ENCODE measurements at regions not wholly inside any gene's neighbourhood (a gene's known extent, or its start where the extent isn't known, plus 50 kb on each side); places are given as distances from the start of the nearest gene placed in this dataset.

DNA sequence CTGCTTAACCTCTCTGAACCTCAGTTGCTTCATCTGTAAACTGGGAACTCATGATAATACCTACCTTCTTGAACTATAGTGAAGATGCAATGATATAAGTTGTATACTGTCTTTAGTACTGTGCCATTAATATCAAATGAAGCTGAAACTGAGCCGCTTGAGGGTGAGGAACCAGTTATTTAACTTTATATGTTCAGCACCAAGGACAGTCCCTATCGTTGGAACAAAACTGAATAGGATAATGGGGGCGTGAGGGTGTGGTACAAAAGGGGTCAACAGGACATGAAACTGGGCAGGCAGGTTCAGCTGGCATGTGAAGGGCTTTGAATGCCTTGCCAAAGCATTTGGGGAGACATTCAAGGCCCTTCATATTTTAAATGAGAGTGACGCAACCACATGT, 112.6 kb downstream of the C11orf91 start:
- H3K4me3 ChIP-seq: no peak overlapping the region
- no peak overlapping the region for H3K27ac ChIP-seq
- no peaks in the 10 kb centered on the region for H3K9me3 ChIP-seq
- H3K36me3 ChIP-seq: no peaks in the 10 kb centered on the region
- TF ChIP-seq, protein P1, sequence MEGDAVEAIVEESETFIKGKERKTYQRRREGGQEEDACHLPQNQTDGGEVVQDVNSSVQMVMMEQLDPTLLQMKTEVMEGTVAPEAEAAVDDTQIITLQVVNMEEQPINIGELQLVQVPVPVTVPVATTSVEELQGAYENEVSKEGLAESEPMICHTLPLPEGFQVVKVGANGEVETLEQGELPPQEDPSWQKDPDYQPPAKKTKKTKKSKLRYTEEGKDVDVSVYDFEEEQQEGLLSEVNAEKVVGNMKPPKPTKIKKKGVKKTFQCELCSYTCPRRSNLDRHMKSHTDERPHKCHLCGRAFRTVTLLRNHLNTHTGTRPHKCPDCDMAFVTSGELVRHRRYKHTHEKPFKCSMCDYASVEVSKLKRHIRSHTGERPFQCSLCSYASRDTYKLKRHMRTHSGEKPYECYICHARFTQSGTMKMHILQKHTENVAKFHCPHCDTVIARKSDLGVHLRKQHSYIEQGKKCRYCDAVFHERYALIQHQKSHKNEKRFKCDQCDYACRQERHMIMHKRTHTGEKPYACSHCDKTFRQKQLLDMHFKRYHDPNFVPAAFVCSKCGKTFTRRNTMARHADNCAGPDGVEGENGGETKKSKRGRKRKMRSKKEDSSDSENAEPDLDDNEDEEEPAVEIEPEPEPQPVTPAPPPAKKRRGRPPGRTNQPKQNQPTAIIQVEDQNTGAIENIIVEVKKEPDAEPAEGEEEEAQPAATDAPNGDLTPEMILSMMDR (IDR thresholded peaks at IDR 0.05): no peak
- no peak for TF ChIP-seq POLR2A (IDR thresholded peaks at IDR 0.05)
- no peak for TF ChIP-seq POLR2AphosphoS5 (IDR thresholded peaks at IDR 0.05; ENCODE audit: insufficient read depth in 1 of 2, low read depth in 1 of 2)
- H3K4me1 ChIP-seq: no peaks in the 10 kb centered on the region
- no peaks in the 10 kb centered on the region for H3K27me3 ChIP-seq
- DNase-seq (ENCODE audit: extremely low spot score in 2 of 2): peak in 1 of 2 donors; percentile 11
- intact Hi-C loops (cut with DNase I): no loop called here

DNA sequence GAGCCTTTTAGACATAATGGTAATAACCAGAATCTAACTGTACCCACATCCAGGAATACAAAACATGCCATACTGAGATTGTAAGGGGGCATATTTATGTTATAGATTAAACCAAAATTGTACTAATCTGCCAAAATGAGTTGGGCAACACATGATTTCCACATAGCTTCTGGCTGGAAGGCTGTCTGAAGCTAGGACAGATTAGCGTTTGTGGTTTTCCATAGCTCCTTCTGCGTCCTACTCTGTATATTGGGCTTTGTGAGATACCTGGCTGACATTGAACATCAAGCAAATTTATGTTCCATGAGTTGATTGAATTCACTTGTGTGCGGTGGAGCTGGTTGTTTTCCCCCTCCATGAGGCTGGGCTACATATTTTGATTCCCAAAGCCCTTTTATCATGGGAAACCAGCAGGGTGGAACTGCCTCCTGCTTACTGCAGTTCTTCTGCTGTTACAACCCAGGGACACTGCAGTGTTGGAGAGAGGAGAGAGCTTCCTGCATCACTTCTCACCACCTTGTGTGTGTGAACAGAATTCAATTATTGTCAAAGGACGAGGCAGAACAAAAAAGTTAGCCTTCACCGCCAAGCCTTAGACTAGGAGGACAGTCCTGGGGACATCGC, 114.9 kb downstream of the C11orf91 start:
- TF ChIP-seq POLR2AphosphoS5 (IDR thresholded peaks at IDR 0.05; ENCODE audit: insufficient read depth in 1 of 2, low read depth in 1 of 2) (no peak), POLR2A (IDR thresholded peaks at IDR 0.05) (no peak)
- TF ChIP-seq, protein P1 (IDR thresholded peaks at IDR 0.05): no peak
- intact Hi-C loops (cut with DNase I): no loop called here
- H3K9me3 ChIP-seq: no peaks in the 10 kb centered on the region
- H3K27me3 ChIP-seq: no peaks in the 10 kb centered on the region
- no peak overlapping the region for H3K27ac ChIP-seq
- H3K4me1 ChIP-seq: no peaks in the 10 kb centered on the region
- H3K36me3 ChIP-seq: no peaks in the 10 kb centered on the region
- DNase-seq (ENCODE audit: extremely low spot score in 2 of 2): no peak
- no peak overlapping the region for H3K4me3 ChIP-seq

DNA sequence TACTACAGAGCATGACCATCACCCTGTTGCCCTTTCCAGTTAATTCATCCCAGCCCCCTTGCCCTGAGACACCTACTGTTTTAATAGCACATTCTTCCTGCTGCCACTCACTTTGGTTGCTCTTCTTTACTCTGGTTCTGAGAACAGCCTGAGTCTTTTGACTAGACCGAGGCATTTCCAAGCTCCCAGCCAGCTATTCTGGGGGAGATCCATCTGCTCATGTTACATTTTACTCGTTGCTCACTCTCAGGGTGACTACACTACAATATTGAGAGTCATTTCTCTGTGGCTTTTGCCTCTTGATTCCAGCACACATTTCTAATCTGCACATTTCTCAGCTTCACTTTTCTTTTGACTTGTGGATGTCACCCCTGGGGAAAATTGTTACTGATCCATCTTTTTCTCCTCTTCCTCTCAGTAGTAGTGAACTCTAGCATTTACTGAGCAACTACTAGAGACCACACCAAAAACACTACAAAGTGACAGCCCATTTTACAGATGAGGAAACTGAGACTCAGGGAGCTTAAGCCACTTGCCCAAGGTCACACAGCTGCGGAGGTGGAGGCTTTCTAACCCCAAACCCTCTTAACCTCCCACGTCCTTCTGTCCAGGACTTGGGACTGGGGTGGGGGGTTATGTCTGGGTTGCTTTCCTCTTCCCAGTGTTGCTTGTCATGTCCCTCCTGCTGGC, 117.8 kb downstream of the C11orf91 start:
- H3K4me3 ChIP-seq: no peak overlapping the region
- TF ChIP-seq POLR2AphosphoS5 (IDR thresholded peaks at IDR 0.05; ENCODE audit: insufficient read depth in 1 of 2, low read depth in 1 of 2) (no peak), POLR2A (IDR thresholded peaks at IDR 0.05) (no peak)
- TF ChIP-seq, protein P1 (IDR thresholded peaks at IDR 0.05): no peak
- H3K36me3 ChIP-seq: no peaks in the 10 kb centered on the region
- no peaks in the 10 kb centered on the region for H3K4me1 ChIP-seq
- intact Hi-C loops (cut with DNase I): no loop called here
- H3K9me3 ChIP-seq: no peaks in the 10 kb centered on the region
- peak in 1 of 2 donors; percentile 64 for DNase-seq (ENCODE audit: extremely low spot score in 2 of 2)
- H3K27ac ChIP-seq: no peak overlapping the region
- no peaks in the 10 kb centered on the region for H3K27me3 ChIP-seq

DNA sequence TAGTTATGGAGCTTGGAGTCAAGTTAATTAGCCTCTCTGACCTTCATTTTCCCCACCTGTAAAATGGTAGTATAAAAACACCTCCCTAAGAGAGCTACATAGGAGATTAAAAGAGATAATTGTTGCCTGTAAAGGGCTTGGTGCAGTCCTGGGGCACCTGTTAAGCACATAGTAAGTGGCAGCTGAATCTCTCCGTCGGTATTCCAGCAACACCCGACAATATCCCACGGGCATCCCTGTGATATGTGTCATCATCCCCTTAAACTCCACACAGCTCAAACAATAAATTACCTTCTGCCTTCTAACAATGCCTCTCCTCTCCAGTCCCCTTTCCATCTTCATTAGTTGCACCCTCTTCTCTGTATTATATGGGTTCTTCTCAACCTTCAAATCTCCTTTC, 121.5 kb downstream of the C11orf91 start:
- Histone ChIP-seq H3K9me3 (no peaks in the 10 kb centered on the region), H3K27me3 (no peaks in the 10 kb centered on the region), H3K4me1 (no peaks in the 10 kb centered on the region), H3K4me3 (no peak overlapping the region), H3K27ac (no peak overlapping the region), H3K36me3 (no peaks in the 10 kb centered on the region)
- no peak for DNase-seq (ENCODE audit: extremely low spot score in 2 of 2)
- intact Hi-C loops (cut with DNase I): no loop called here
- TF ChIP-seq, protein P1 (IDR thresholded peaks at IDR 0.05): no peak
- TF ChIP-seq POLR2A (IDR thresholded peaks at IDR 0.05): no peak
- TF ChIP-seq POLR2AphosphoS5 (IDR thresholded peaks at IDR 0.05; ENCODE audit: insufficient read depth in 1 of 2, low read depth in 1 of 2): no peak

DNA sequence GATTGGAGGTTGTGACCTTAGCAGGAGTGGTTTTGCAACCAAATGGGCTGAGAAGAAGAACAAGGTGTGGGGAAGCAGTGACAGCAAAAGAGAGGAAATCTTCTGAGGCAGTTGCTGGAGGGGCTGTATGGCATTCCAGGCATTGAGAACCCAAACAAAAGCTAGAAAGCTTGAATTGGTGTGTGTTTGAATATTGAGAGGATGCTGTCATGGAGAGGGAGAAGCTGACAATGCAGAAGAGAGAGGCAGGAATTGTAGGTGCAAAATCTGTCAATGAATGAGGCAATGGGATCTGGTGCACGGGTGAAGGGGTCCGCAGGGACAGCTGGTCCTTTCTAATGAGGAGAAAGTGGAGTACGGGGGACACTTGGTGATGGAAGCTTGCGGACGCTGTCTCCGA, 123.4 kb downstream of the C11orf91 start:
- H3K4me1 ChIP-seq: no peaks in the 10 kb centered on the region
- DNase-seq (ENCODE audit: extremely low spot score in 2 of 2): no peak
- H3K36me3 ChIP-seq: no peaks in the 10 kb centered on the region
- H3K27ac ChIP-seq: no peak overlapping the region
- no peak overlapping the region for H3K4me3 ChIP-seq
- H3K9me3 ChIP-seq: no peaks in the 10 kb centered on the region
- intact Hi-C loops (cut with DNase I): no loop called here
- TF ChIP-seq, protein P1 (IDR thresholded peaks at IDR 0.05): no peak
- no peak for TF ChIP-seq POLR2A (IDR thresholded peaks at IDR 0.05)
- no peak for TF ChIP-seq POLR2AphosphoS5 (IDR thresholded peaks at IDR 0.05; ENCODE audit: insufficient read depth in 1 of 2, low read depth in 1 of 2)
- H3K27me3 ChIP-seq: no peaks in the 10 kb centered on the region

Data from vagina (tissue), 2 donors.